ENCODE measurements at regions not wholly inside any gene's neighbourhood (a gene's known extent, or its start where the extent isn't known, plus 50 kb on each side); places are given as distances from the start of the nearest gene placed in this dataset.

GRCh38 chr5:98664736-98665135 is 108.7 kb upstream of the RGMB start:
- no peak for DNase-seq (ENCODE audit: low spot score)

GRCh38 chr5:98679963-98680362 is 93.5 kb upstream of the RGMB start:
- DNase-seq (ENCODE audit: low spot score), result no peak

- no peak for DNase-seq (ENCODE audit: low spot score)
These were observed 83.5 kb upstream of the RGMB start for GRCh38 chr5:98690002-98690401.

GRCh38 chr5:98694902-98695301 is 78.6 kb upstream of the RGMB start:
- DNase-seq (ENCODE audit: low spot score), result no peak

- DNase-seq (ENCODE audit: low spot score), result no peak
These were observed 75.1 kb upstream of the RGMB start for GRCh38 chr5:98698359-98698758.

- no peak for DNase-seq (ENCODE audit: low spot score)
These were observed 72.7 kb upstream of the RGMB start for GRCh38 chr5:98700730-98701129.

GRCh38 chr5:98705841-98706240 is 67.6 kb upstream of the RGMB start:
- DNase-seq (ENCODE audit: low spot score), result no peak

GRCh38 chr5:98709681-98710080 is 63.8 kb upstream of the RGMB start:
- DNase-seq (ENCODE audit: low spot score), result no peak

- DNase-seq (ENCODE audit: low spot score), result no peak
These were observed 60.4 kb upstream of the RGMB start for GRCh38 chr5:98713027-98713426.

GRCh38 chr5:98713856-98714255 is 59.6 kb upstream of the RGMB start:
- DNase-seq (ENCODE audit: low spot score), result no peak

- DNase-seq (ENCODE audit: low spot score), result no peak
These were observed 58.7 kb upstream of the RGMB start for GRCh38 chr5:98714710-98715288.

- no peak for DNase-seq (ENCODE audit: low spot score)
These were observed 52.1 kb upstream of the RGMB start for GRCh38 chr5:98721231-98721928.

- DNase-seq (ENCODE audit: low spot score), result no peak
These were observed 51.3 kb upstream of the RGMB start for GRCh38 chr5:98722188-98722587.

GRCh38 chr5:98723061-98723460 is 50.4 kb upstream of the RGMB start:
- DNase-seq (ENCODE audit: low spot score), result no peak
